WTC11 (cell line): ENCODE measurements at regions not wholly inside any gene's neighbourhood (a gene's known extent, or its start where the extent isn't known, plus 50 kb on each side); places are given as distances from the start of the nearest gene placed in this dataset.

Experiments used
- ATAC-seq: fragments of 200-7000 bp; cut with Tn5 transposase; 2 replicates; pipeline ENCODE4 v1.10.0; 2021; ENCODE audit warnings: mild to moderate bottlenecking, moderate library complexity
- CTCF ChIA-PET: fragments of 300-600 bp; sonication (Branson Sonifier 250); formaldehyde crosslinking; loops from one replicate; lab custom pipeline; 2021; ENCODE audit warnings: antibody characterized with exemption; lab: Charles Lee
- POLR2A ChIA-PET: fragments of 350-600 bp; sonication (Branson Sonifier 250); formaldehyde crosslinking; loops from one replicate; lab custom pipeline; 2021; ENCODE audit warnings: antibody characterized with exemption; lab: Charles Lee
- DNase-seq: peaks from one replicate; pipeline ENCODE4 v3.0.0; 2021; ENCODE audit warnings: low spot score
- H3K27ac Mint-ChIP-seq: 2 replicates; pipeline ENCODE4 v1.8.0; 2021; ENCODE audit warnings: mixed read lengths
- H3K27me3 Mint-ChIP-seq: 2 replicates; pipeline ENCODE4 v1.8.0; 2021; ENCODE audit warnings: low read depth, mild to moderate bottlenecking, moderate library complexity, mixed read lengths
- H3K36me3 Mint-ChIP-seq: 2 replicates; pipeline ENCODE4 v1.8.0; 2021; ENCODE audit warnings: mixed read lengths
- H3K4me1 Mint-ChIP-seq: 2 replicates; pipeline ENCODE4 v1.8.0; 2022; ENCODE audit warnings: mixed read lengths
- H3K4me3 Mint-ChIP-seq: 2 replicates; pipeline ENCODE4 v1.8.0; 2021; ENCODE audit warnings: mild to moderate bottlenecking, moderate library complexity, mixed read lengths
- H3K9me3 Mint-ChIP-seq: 2 replicates; pipeline ENCODE4 v1.8.0; 2021; ENCODE audit warnings: mixed read lengths
- ATF6 ChIP-seq: sonication (generic); formaldehyde crosslinking; IDR thresholded peaks from 2 replicates; pipeline ENCODE4 v1.8.1; 2023; ENCODE audit warnings: mild to moderate bottlenecking, missing genetic modification reagents
- CBFB ChIP-seq: sonication (generic); formaldehyde crosslinking; IDR thresholded peaks from 2 replicates; pipeline ENCODE4 v1.8.1; 2022; ENCODE audit warnings: mild to moderate bottlenecking, low read depth, missing genetic modification reagents
- ERG ChIP-seq: fragments of 250-450 bp; sonication (Bioruptor Pico); IDR thresholded peaks from 2 replicates; pipeline ENCODE4 v1.8.0; 2021; ENCODE audit warnings: mild to moderate bottlenecking
- HMGXB4 ChIP-seq: sonication (generic); formaldehyde crosslinking; IDR thresholded peaks from 2 replicates; pipeline ENCODE4 v1.8.1; 2023; ENCODE audit warnings: mild to moderate bottlenecking, moderate library complexity, missing genetic modification reagents
- MLX ChIP-seq: sonication (generic); formaldehyde crosslinking; IDR thresholded peaks from 2 replicates; pipeline ENCODE4 v1.8.1; 2023; ENCODE audit warnings: mild to moderate bottlenecking, missing genetic modification reagents, moderate library complexity
- NR1H2 ChIP-seq: sonication (generic); formaldehyde crosslinking; IDR thresholded peaks from 2 replicates; pipeline ENCODE4 v1.9.0; 2021; ENCODE audit warnings: mild to moderate bottlenecking, moderate library complexity, missing genetic modification reagents
- NR3C1 ChIP-seq: sonication (generic); formaldehyde crosslinking; conservative IDR thresholded peaks from 2 replicates; pipeline ENCODE4 v1.8.1; 2023; ENCODE audit warnings: low read depth, mild to moderate bottlenecking, missing genetic modification reagents
- OVOL2 ChIP-seq: fragments of 250-450 bp; sonication (Bioruptor Pico); IDR thresholded peaks from 2 replicates; pipeline ENCODE4 v1.9.0; 2021; ENCODE audit warnings: mild to moderate bottlenecking, borderline replicate concordance
- PREB ChIP-seq: sonication (generic); formaldehyde crosslinking; IDR thresholded peaks from 2 replicates; pipeline ENCODE4 v1.8.1; 2022; ENCODE audit warnings: mild to moderate bottlenecking, missing genetic modification reagents, moderate library complexity, borderline replicate concordance
- PRRX2 ChIP-seq: fragments of 250-450 bp; sonication (Bioruptor Pico); IDR thresholded peaks from 2 replicates; pipeline ENCODE4 v1.8.0; 2021; ENCODE audit warnings: mild to moderate bottlenecking
- TP53 ChIP-seq: sonication (generic); formaldehyde crosslinking; IDR thresholded peaks from 2 replicates; pipeline ENCODE4 v1.8.1; 2023; ENCODE audit warnings: mild to moderate bottlenecking, missing genetic modification reagents
- ZBTB43 ChIP-seq: sonication (generic); formaldehyde crosslinking; IDR thresholded peaks from 2 replicates; pipeline ENCODE4 v1.8.1; 2023; ENCODE audit warnings: mild to moderate bottlenecking, missing genetic modification reagents
- ZNF416 ChIP-seq: fragments of 250-450 bp; sonication (Bioruptor Pico); IDR thresholded peaks from 2 replicates; pipeline ENCODE4 v1.9.0; 2021; ENCODE audit warnings: mild to moderate bottlenecking, inconsistent platforms
- TF ChIP-seq, protein P1 (sequence below): sonication (generic); formaldehyde crosslinking; IDR thresholded peaks from 2 replicates; pipeline ENCODE4 v1.8.0; 2022; ENCODE audit warnings: mild to moderate bottlenecking, missing genetic modification reagents
- TF ChIP-seq, protein P2 (sequence below): sonication (generic); formaldehyde crosslinking; IDR thresholded peaks from 2 replicates; pipeline ENCODE4 v1.8.1; 2022; ENCODE audit warnings: low read depth, mild to moderate bottlenecking, moderate library complexity, missing genetic modification reagents, borderline replicate concordance
- TF ChIP-seq, protein P3 (sequence below): sonication (generic); formaldehyde crosslinking; IDR thresholded peaks from 2 replicates; pipeline ENCODE4 v1.8.1; 2023; ENCODE audit warnings: mild to moderate bottlenecking, missing genetic modification reagents, borderline replicate concordance

DNA sequence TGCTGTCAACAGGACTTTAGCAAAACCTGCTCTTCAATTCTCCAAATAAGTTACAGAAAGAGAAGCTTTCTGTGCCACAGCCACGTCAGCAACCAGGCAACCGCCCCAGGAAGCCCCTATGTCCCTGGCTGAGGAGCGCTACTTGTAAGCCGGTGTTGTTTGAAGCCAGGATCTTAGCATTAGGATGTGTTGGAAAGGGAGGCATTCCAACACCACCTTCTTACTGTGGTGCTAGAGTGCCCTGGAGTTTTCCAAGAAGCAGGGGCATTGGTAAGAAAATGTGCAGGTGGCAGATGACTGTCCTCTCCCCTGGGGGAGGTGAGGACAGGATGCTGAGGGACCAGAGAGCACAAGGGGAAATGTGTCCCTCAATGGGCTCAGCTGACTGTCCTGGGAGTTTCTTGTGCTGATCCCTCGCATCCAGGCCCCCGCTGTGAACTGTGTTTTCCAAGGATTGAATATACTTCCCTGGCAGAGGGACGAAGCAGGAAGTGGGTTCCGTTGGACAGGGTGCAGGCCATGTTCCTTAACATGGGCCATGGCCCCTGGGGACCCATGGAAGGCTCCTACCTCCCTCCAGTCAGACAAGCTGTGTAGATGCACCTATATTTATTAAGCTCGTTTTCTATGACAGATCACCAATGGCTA lies 139.6 kb upstream of the GDF10 start (continued):
- TF ChIP-seq CBFB: no peak
- no peak for TF ChIP-seq HMGXB4 (CRISPR knock-in tag)
- TF ChIP-seq, protein P1, sequence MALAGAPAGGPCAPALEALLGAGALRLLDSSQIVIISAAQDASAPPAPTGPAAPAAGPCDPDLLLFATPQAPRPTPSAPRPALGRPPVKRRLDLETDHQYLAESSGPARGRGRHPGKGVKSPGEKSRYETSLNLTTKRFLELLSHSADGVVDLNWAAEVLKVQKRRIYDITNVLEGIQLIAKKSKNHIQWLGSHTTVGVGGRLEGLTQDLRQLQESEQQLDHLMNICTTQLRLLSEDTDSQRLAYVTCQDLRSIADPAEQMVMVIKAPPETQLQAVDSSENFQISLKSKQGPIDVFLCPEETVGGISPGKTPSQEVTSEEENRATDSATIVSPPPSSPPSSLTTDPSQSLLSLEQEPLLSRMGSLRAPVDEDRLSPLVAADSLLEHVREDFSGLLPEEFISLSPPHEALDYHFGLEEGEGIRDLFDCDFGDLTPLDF (CRISPR knock-in tag): no peak

DNA sequence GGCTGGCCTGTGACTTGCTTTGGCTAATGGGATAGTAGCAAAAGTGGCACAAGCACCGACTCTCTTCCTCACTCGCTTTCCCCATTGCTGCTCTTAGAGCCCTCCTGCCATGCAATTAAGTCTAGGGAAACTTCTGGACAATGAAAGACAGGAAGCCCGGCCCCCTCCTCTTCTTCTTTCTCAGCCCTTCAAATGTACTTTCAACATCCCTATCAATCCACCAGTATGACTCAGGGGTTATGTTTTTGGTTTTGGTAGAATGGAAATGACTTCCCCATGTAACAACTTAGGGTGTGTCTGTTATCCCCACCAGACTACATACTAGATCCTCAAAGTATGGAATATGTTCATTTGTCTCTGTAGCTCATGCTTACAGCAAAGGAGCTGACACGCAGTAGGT lies 139.0 kb upstream of the GDF10 start:
- Mint-ChIP-seq H3K36me3 (0 out of 2 replicates have a peak, but pooled peaks cover under 1% of the 10 kb centered on the region), H3K27ac (no peak overlapping the region), H3K4me1 (peaks cover 6% of the 10 kb centered on the region; the same call in 1 of the 2 replicates), H3K9me3 (peaks cover 9% of the 10 kb centered on the region), H3K27me3 (no peaks in the 10 kb centered on the region; the same call in 1 of the 2 replicates), H3K4me3 (no peak overlapping the region)
- ChIA-PET POLR2A (interaction anchor here (0.9 kb wide), 1 partner anchor 16 kb away, joined by 11 read pairs; no protein-coding TSS in a partner anchor), CTCF (no interaction called here)
- TF ChIP-seq PRRX2 (no peak), ERG (CRISPR knock-in tag) (no peak)
- no peak for DNase-seq
- ATAC-seq: no peak

DNA sequence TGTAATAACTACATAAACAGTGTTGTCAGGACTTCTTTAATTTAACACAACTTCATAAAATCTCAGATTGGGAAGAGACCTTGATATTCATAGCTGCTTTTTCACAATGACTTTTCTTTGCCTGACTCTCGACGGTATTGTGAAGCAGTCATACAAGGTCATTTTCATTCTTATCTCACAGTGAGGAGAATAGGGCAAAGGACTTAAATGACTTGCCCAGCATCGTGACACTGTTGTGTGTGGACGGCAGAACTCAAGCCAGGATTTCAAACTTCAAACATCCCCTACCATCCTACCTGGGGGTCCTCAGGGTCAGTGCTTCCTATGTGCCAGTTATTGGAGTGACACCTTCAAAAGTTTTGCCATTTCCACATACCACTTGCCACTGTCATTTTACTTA lies 138.5 kb upstream of the GDF10 start:
- Mint-ChIP-seq H3K27ac (no peak overlapping the region), H3K4me1 (peaks cover 6% of the 10 kb centered on the region; the same call in 1 of the 2 replicates)
- no peak for ATAC-seq

More for the DNA sequence above, 138.5 kb upstream of the GDF10 start:
- Mint-ChIP-seq H3K9me3 (peaks cover 7% of the 10 kb centered on the region), H3K36me3 (0 out of 2 replicates have a peak, but pooled peaks cover 2% of the 10 kb centered on the region), H3K27me3 (no peaks in the 10 kb centered on the region; the same call in 1 of the 2 replicates), H3K4me3 (no peak overlapping the region)
- no peak for DNase-seq
- ChIA-PET POLR2A (no interaction called here), CTCF (no interaction called here)
- TF ChIP-seq, protein P2, sequence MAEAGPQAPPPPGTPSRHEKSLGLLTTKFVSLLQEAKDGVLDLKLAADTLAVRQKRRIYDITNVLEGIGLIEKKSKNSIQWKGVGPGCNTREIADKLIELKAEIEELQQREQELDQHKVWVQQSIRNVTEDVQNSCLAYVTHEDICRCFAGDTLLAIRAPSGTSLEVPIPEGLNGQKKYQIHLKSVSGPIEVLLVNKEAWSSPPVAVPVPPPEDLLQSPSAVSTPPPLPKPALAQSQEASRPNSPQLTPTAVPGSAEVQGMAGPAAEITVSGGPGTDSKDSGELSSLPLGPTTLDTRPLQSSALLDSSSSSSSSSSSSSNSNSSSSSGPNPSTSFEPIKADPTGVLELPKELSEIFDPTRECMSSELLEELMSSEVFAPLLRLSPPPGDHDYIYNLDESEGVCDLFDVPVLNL (CRISPR knock-in tag): no peak
- TF ChIP-seq, protein P3, sequence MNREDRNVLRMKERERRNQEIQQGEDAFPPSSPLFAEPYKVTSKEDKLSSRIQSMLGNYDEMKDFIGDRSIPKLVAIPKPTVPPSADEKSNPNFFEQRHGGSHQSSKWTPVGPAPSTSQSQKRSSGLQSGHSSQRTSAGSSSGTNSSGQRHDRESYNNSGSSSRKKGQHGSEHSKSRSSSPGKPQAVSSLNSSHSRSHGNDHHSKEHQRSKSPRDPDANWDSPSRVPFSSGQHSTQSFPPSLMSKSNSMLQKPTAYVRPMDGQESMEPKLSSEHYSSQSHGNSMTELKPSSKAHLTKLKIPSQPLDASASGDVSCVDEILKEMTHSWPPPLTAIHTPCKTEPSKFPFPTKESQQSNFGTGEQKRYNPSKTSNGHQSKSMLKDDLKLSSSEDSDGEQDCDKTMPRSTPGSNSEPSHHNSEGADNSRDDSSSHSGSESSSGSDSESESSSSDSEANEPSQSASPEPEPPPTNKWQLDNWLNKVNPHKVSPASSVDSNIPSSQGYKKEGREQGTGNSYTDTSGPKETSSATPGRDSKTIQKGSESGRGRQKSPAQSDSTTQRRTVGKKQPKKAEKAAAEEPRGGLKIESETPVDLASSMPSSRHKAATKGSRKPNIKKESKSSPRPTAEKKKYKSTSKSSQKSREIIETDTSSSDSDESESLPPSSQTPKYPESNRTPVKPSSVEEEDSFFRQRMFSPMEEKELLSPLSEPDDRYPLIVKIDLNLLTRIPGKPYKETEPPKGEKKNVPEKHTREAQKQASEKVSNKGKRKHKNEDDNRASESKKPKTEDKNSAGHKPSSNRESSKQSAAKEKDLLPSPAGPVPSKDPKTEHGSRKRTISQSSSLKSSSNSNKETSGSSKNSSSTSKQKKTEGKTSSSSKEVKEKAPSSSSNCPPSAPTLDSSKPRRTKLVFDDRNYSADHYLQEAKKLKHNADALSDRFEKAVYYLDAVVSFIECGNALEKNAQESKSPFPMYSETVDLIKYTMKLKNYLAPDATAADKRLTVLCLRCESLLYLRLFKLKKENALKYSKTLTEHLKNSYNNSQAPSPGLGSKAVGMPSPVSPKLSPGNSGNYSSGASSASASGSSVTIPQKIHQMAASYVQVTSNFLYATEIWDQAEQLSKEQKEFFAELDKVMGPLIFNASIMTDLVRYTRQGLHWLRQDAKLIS (CRISPR knock-in tag): no peak
- TF ChIP-seq NR3C1 (CRISPR knock-in tag) (no peak), ZNF416 (CRISPR knock-in tag) (no peak), ATF6 (CRISPR knock-in tag) (no peak), PREB (CRISPR knock-in tag) (no peak), MLX (CRISPR knock-in tag) (no peak), OVOL2 (no peak), TP53 (no peak), NR1H2 (CRISPR knock-in tag) (no peak), ZBTB43 (CRISPR knock-in tag) (no peak)
